ENCODE measurements at regions not wholly inside any gene's neighbourhood (a gene's known extent, or its start where the extent isn't known, plus 50 kb on each side); places are given as distances from the start of the nearest gene placed in this dataset.
"Not testable (repeated sequence)": the region's sequence is repeated elsewhere in the genome, so short reads cannot be mapped to it uniquely, and the experiment has no call there.

- DNase-seq (ENCODE audit: low read depth in 4 of 4, low spot score in 3 of 4): no peak
Observed at GRCh38 chr13:48583859-48584311, 51.0 kb upstream of the RCBTB2 start.

GRCh38 chr13:48585456-48585840, 52.6 kb upstream of the RCBTB2 start:
- no peak for DNase-seq (ENCODE audit: low read depth in 4 of 4, low spot score in 3 of 4)

- no peak for DNase-seq (ENCODE audit: low read depth in 4 of 4, low spot score in 3 of 4)
Observed at GRCh38 chr13:48586591-48587103, 53.8 kb upstream of the RCBTB2 start.

- DNase-seq (ENCODE audit: low read depth in 4 of 4, low spot score in 3 of 4): no peak
Observed at GRCh38 chr13:48588120-48588519, 55.2 kb upstream of the RCBTB2 start.

GRCh38 chr13:48590141-48590901, 57.4 kb upstream of the RCBTB2 start:
- no peak for DNase-seq (ENCODE audit: low read depth in 4 of 4, low spot score in 3 of 4)

- DNase-seq (ENCODE audit: low read depth in 4 of 4, low spot score in 3 of 4): not testable (repeated sequence)
Observed at GRCh38 chr13:48591124-48591872, 58.4 kb upstream of the RCBTB2 start.

- no peak for DNase-seq (ENCODE audit: low read depth in 4 of 4, low spot score in 3 of 4)
Observed at GRCh38 chr13:48591889-48592687, 59.2 kb upstream of the RCBTB2 start.

- no peak for DNase-seq (ENCODE audit: low read depth in 4 of 4, low spot score in 3 of 4)
Observed at GRCh38 chr13:48592688-48593049, 59.8 kb upstream of the RCBTB2 start.

GRCh38 chr13:48593536-48593935, 60.2 kb upstream of the CYSLTR2 start:
- no peak for DNase-seq (ENCODE audit: low read depth in 4 of 4, low spot score in 3 of 4)

- no peak for DNase-seq (ENCODE audit: low read depth in 4 of 4, low spot score in 3 of 4)
Observed at GRCh38 chr13:48594096-48594815, 59.5 kb upstream of the CYSLTR2 start.

GRCh38 chr13:48595431-48596429, 58.0 kb upstream of the CYSLTR2 start:
- peak in 2 of 4 donors; percentile 35 to 46 for DNase-seq (ENCODE audit: low read depth in 4 of 4, low spot score in 3 of 4)

- DNase-seq (ENCODE audit: low read depth in 4 of 4, low spot score in 3 of 4): peak in 1 of 4 donors; percentile 32
Observed at GRCh38 chr13:48600374-48601364, 53.1 kb upstream of the CYSLTR2 start.

GRCh38 chr13:48602296-48603016, 51.3 kb upstream of the CYSLTR2 start:
- no peak for DNase-seq (ENCODE audit: low read depth in 4 of 4, low spot score in 3 of 4)

GRCh38 chr13:48603375-48603774, 50.4 kb upstream of the CYSLTR2 start:
- DNase-seq (ENCODE audit: low read depth in 4 of 4, low spot score in 3 of 4): no peak

Measured in left renal pelvis (tissue), 4 donors.